Ovary (tissue), 3 donors: ENCODE measurements at regions not wholly inside any gene's neighbourhood (a gene's known extent, or its start where the extent isn't known, plus 50 kb on each side); places are given as distances from the start of the nearest gene placed in this dataset.

ENCODE experiments used
- CTCF ChIP-seq, 3 donors: fragments of 450-650 bp in 2 of 3; fragments of 200-600 bp in 1 of 3; IDR thresholded peaks; one replicate each; pipeline versions ENCODE4 v1.5.1 to v1.8.0; 2016 to 2022; ENCODE audit warnings: antibody characterized with exemption in 3 of 3, mild to moderate bottlenecking in 1 of 3
- POLR2A ChIP-seq: fragments of 450-650 bp; IDR thresholded peaks from one replicate; pipeline ENCODE4 v1.6.1; 2017; ENCODE audit warnings: antibody characterized with exemption, mild to moderate bottlenecking, moderate library complexity
- donor health status: DM: no; HTN: no; CAD: no.

- TF ChIP-seq CTCF (IDR thresholded peaks at IDR 0.05) (no peak), POLR2A (no peak)
These were observed 138.3 kb upstream of the AGBL1 start for GRCh38 chr15:85941186-85941855.
